SK-N-SH (cell line): ENCODE measurements at regions not wholly inside any gene's neighbourhood (a gene's known extent, or its start where the extent isn't known, plus 50 kb on each side); places are given as distances from the start of the nearest gene placed in this dataset.

ENCODE experiments used
- CTCF ChIA-PET: fragments of 300-600, 350-600 bp; formaldehyde crosslinking; extraction: SDS; loops from one replicate; lab custom pipeline; 2021; lab: Yijun Ruan, JAX
- POLR2A ChIA-PET: fragments of 350-600 bp; sonication (Branson Sonifier 250); formaldehyde crosslinking; extraction: SDS; loops from one replicate; lab custom pipeline; 2020; ENCODE audit warnings: antibody characterized with exemption, inconsistent platforms; lab: Yijun Ruan, JAX
- DNase-seq: peaks from one replicate; pipeline ENCODE4 v3.0.0; 2012
- H2AFZ ChIP-seq: fragments of 200-600 bp; sonication (generic); 2 replicates; pipeline ENCODE4 v1.8.1; 2016; ENCODE audit warnings: antibody characterized with exemption, mild to moderate bottlenecking, low read depth
- H3F3A ChIP-seq: fragments of 200-600 bp; sonication (generic); replicated peaks from 2 replicates; pipeline ENCODE3; 2016; ENCODE audit warnings: antibody characterized with exemption, mild to moderate bottlenecking; ENCODE audit not compliant: insufficient read depth
- H3K27ac ChIP-seq, 2 experiments: fragments of 200-500 bp in 1 of 2; fragments of 200-600 bp in 1 of 2; sonication (Bioruptor generic) in 1 of 2; sonication (generic), shearing (Covaris generic) in 1 of 2; 2 replicates each; pipeline versions ENCODE4 v1.5.1 to v1.6.1; 2014 to 2016; ENCODE audit warnings: low read depth in 2 of 2, inconsistent platforms in 1 of 2, low read length in 1 of 2, mild to moderate bottlenecking in 1 of 2, mixed read lengths in 1 of 2
- H3K27me3 ChIP-seq: fragments of 200-600 bp; sonication (generic), shearing (Covaris generic); 2 replicates; pipeline ENCODE4 v1.6.1; 2016; ENCODE audit warnings: mixed run types; ENCODE audit not compliant: insufficient read depth
- H3K36me3 ChIP-seq, 2 experiments: fragments of 200-500 bp in 1 of 2; fragments of 200-600 bp in 1 of 2; sonication (Bioruptor generic) in 1 of 2; sonication (generic) in 1 of 2; replicated peaks in 1 of 2; 2 replicates each; pipeline versions ENCODE3 to v1.5.1; 2014 to 2016; ENCODE audit warnings: low read length in 1 of 2, mild to moderate bottlenecking in 1 of 2; ENCODE audit not compliant: insufficient read depth in 2 of 2, control insufficient read depth in 1 of 2
- H3K4me1 ChIP-seq, 2 experiments: fragments of 200-500 bp in 1 of 2; fragments of 200-600 bp in 1 of 2; sonication (Bioruptor generic) in 1 of 2; sonication (generic), shearing (Covaris generic) in 1 of 2; 2 replicates each; pipeline versions ENCODE4 v1.5.1 to v1.6.1; 2014 to 2016; ENCODE audit warnings: low read depth in 1 of 2, low read length in 1 of 2, mixed run types in 1 of 2; ENCODE audit not compliant: insufficient read depth in 2 of 2, control insufficient read depth in 1 of 2
- H3K4me2 ChIP-seq: fragments of 200-600 bp; sonication (generic), shearing (Covaris generic); 2 replicates; pipeline ENCODE4 v1.6.1; 2017; ENCODE audit warnings: mixed run types
- H3K4me3 ChIP-seq, 2 experiments: fragments of 200-500 bp in 1 of 2; fragments of 200-600 bp in 1 of 2; sonication (Bioruptor generic) in 1 of 2; sonication (generic), shearing (Covaris generic) in 1 of 2; 2 replicates each; pipeline versions ENCODE4 v1.5.1 to v1.8.1; 2014 to 2016; ENCODE audit warnings: low read depth in 2 of 2, inconsistent platforms in 1 of 2, low read length in 1 of 2, mild to moderate bottlenecking in 1 of 2, mixed read lengths in 1 of 2, moderate library complexity in 1 of 2
- H3K79me2 ChIP-seq: fragments of 200-600 bp; sonication (generic); 2 replicates; pipeline ENCODE4 v1.8.1; 2017; ENCODE audit warnings: mild to moderate bottlenecking; ENCODE audit not compliant: insufficient read depth
- H3K9ac ChIP-seq: fragments of 200-600 bp; sonication (generic); 2 replicates; pipeline ENCODE4 v1.6.1; 2017; ENCODE audit warnings: mixed run types
- H3K9me2 ChIP-seq: fragments of 200-600 bp; sonication (generic); 2 replicates; pipeline ENCODE4 v1.6.1; 2017; ENCODE audit warnings: mixed run types
- H3K9me3 ChIP-seq: fragments of 200-600 bp; sonication (generic); 2 replicates; pipeline ENCODE4 v1.6.1; 2017; ENCODE audit warnings: mixed run types, mild to moderate bottlenecking, moderate library complexity
- H4K20me1 ChIP-seq: fragments of 200-600 bp; sonication (generic); 2 replicates; pipeline ENCODE4 v1.6.1; 2017; ENCODE audit warnings: mild to moderate bottlenecking, mixed run types; ENCODE audit not compliant: insufficient read depth
- CHD2 ChIP-seq: fragments of 150-350 bp; IDR thresholded peaks from 2 replicates; pipeline ENCODE4 v1.6.1; 2018; ENCODE audit warnings: low read length; ENCODE audit not compliant: partially characterized antibody
- CTCF ChIP-seq: fragments of 200-600 bp; sonication (generic); IDR thresholded peaks from 2 replicates; pipeline ENCODE4 v1.6.1; 2017; ENCODE audit warnings: antibody characterized with exemption, mild to moderate bottlenecking, moderate library complexity
- ELF1 ChIP-seq: IDR thresholded peaks from 2 replicates; pipeline ENCODE4 v1.4.0; 2012
- EP300 ChIP-seq, 2 experiments: IDR thresholded peaks; 2 replicates each; pipeline versions ENCODE4 v1.4.0 to v1.6.1; 2012; ENCODE audit warnings: borderline replicate concordance in 1 of 2, low read depth in 1 of 2, low read length in 1 of 2
- EZH2phosphoT487 ChIP-seq: fragments of 200-600 bp; sonication (generic); IDR thresholded peaks from 2 replicates; pipeline ENCODE4 v1.6.1; 2017; ENCODE audit warnings: low read depth, mixed run types, mild to moderate bottlenecking, antibody characterized with exemption, moderate library complexity, borderline replicate concordance
- FOSL2 ChIP-seq: IDR thresholded peaks from 2 replicates; pipeline ENCODE4 v1.4.0; 2012; ENCODE audit warnings: low read depth, mild to moderate bottlenecking, moderate library complexity, borderline replicate concordance
- FOXJ3 ChIP-seq: sonication (generic); formaldehyde crosslinking; IDR thresholded peaks from 2 replicates; pipeline ENCODE4 v1.5.1; 2020; ENCODE audit warnings: mild to moderate bottlenecking, missing genetic modification reagents
- FOXM1 ChIP-seq: IDR thresholded peaks from 2 replicates; pipeline ENCODE4 v1.4.0; 2012; ENCODE audit warnings: low read depth, mild to moderate bottlenecking
- GABPA ChIP-seq: IDR thresholded peaks from 2 replicates; pipeline ENCODE4 v1.4.0; 2012; ENCODE audit warnings: low read depth, mild to moderate bottlenecking
- GATA2 ChIP-seq: sonication (generic); formaldehyde crosslinking; IDR thresholded peaks from 2 replicates; pipeline ENCODE4 v1.5.0; 2020; ENCODE audit warnings: mild to moderate bottlenecking, missing genetic modification reagents
- JUND ChIP-seq: IDR thresholded peaks from 2 replicates; pipeline ENCODE4 v1.4.0; 2012
- MAX ChIP-seq: IDR thresholded peaks from 2 replicates; pipeline ENCODE4 v1.4.0; 2012; ENCODE audit warnings: low read depth
- MEF2A ChIP-seq: IDR thresholded peaks from 2 replicates; pipeline ENCODE4 v1.4.0; 2012; ENCODE audit warnings: low read depth, borderline replicate concordance
- MXI1 ChIP-seq: IDR thresholded peaks from 2 replicates; pipeline ENCODE4 v1.6.1; 2012; ENCODE audit warnings: mild to moderate bottlenecking, low read depth, low read length, improper control_type of control experiment
- NFIC ChIP-seq: IDR thresholded peaks from 2 replicates; pipeline ENCODE4 v1.4.0; 2012; ENCODE audit warnings: borderline replicate concordance
- NRF1 ChIP-seq: IDR thresholded peaks from 2 replicates; pipeline ENCODE4 v1.6.1; 2012; ENCODE audit warnings: low read depth, mild to moderate bottlenecking, low read length
- POLR2AphosphoS5 ChIP-seq: IDR thresholded peaks from 2 replicates; pipeline ENCODE4 v1.6.1; 2012; ENCODE audit warnings: low read depth, low read length
- RAD21 ChIP-seq: IDR thresholded peaks from 2 replicates; pipeline ENCODE4 v1.6.1; 2012; ENCODE audit warnings: mild to moderate bottlenecking, low read length
- RCOR1 ChIP-seq: fragments of 150-350 bp; IDR thresholded peaks from 2 replicates; pipeline ENCODE4 v1.6.1; 2017; ENCODE audit warnings: antibody characterized with exemption, low read length
- REST ChIP-seq: IDR thresholded peaks from 2 replicates; pipeline ENCODE4 v1.6.1; 2012; ENCODE audit warnings: mild to moderate bottlenecking, low read depth, low read length, moderate library complexity
- RFX5 ChIP-seq: IDR thresholded peaks from 2 replicates; pipeline ENCODE4 v1.6.1; 2012; ENCODE audit warnings: mild to moderate bottlenecking, improper control_type of control experiment, low read length
- SIN3A ChIP-seq: IDR thresholded peaks from 2 replicates; pipeline ENCODE4 v1.6.1; 2012; ENCODE audit warnings: low read depth, mild to moderate bottlenecking, low read length, moderate library complexity, borderline replicate concordance
- TAF1 ChIP-seq: IDR thresholded peaks from 2 replicates; pipeline ENCODE4 v1.6.1; 2012; ENCODE audit warnings: low read depth, mild to moderate bottlenecking, low read length, moderate library complexity, borderline replicate concordance
- TCF12 ChIP-seq: IDR thresholded peaks from 2 replicates; pipeline ENCODE4 v1.4.0; 2012
- TEAD4 ChIP-seq: IDR thresholded peaks from 2 replicates; pipeline ENCODE4 v1.4.0; 2012; ENCODE audit warnings: mild to moderate bottlenecking, borderline replicate concordance; ENCODE audit not compliant: insufficient read depth
- USF1 ChIP-seq: IDR thresholded peaks from 2 replicates; pipeline ENCODE4 v1.4.0; 2012; ENCODE audit warnings: low read depth, borderline replicate concordance
- USF2 ChIP-seq: fragments of 150-350 bp; IDR thresholded peaks from 2 replicates; pipeline ENCODE4 v1.6.1; 2017; ENCODE audit warnings: antibody characterized with exemption, low read length, low read depth, borderline replicate concordance
- YY1 ChIP-seq: IDR thresholded peaks from 2 replicates; pipeline ENCODE4 v1.4.0; 2012; ENCODE audit warnings: low read depth, mild to moderate bottlenecking
- WGBS: methylation state at CpG from one replicate; pipeline ENCODE4 v1.1.6; 2017; ENCODE audit warnings: low lambda C conversion rate; 5-methylcytosine and 5-hydroxymethylcytosine counted together

- Histone ChIP-seq H4K20me1 (no peaks in the 10 kb centered on the region), H3K9ac (no peak overlapping the region), H3K79me2 (no peaks in the 10 kb centered on the region), H3K9me2 (no peaks in the 10 kb centered on the region), H3K4me1 (peaks cover 0 to 2% of the 10 kb centered on the region in 2 experiments; a peak in 2 of 4 replicates), H3K9me3 (no peaks in the 10 kb centered on the region), H3K4me2 (no peak overlapping the region), H3K27me3 (no peaks in the 10 kb centered on the region), H3K27ac (peak overlapping the region; percentile 59 to 77; a peak in 3 of 4 replicates), H3F3A (no peaks in the 10 kb centered on the region), H3K4me3 (no peak overlapping the region), H3K36me3 (no peaks in the 10 kb centered on the region), H2AFZ (no peak overlapping the region)
- no peak for DNase-seq
- 72% methylated on average over 4 of the region's 4 CpGs for WGBS
- CTCF ChIA-PET: interaction anchor here (1.0 to 3.2 kb wide), 2 partner anchors 13 to 18 kb away, joined by 3 to 11 read pairs; no protein-coding TSS in a partner anchor
- POLR2A ChIA-PET: no interaction called here
- TF ChIP-seq MEF2A (peak; percentile 52; the same call in 1 of the 2 replicates), FOSL2 (peak; percentile 19; the same call in 1 of the 2 replicates), REST (no peak), RCOR1 (no peak), CTCF (no peak), JUND (peak; percentile 63), RAD21 (no peak), TEAD4 (peak; percentile 56; the same call in 1 of the 2 replicates), MAX (no peak), GABPA (no peak), EP300 (IDR thresholded peaks at IDR 0.05; ENCODE audit: borderline replicate concordance in 1 of 2, low read depth in 1 of 2, low read length in 1 of 2) (peak in 1 of 2 experiments; percentile 76; a peak in 2 of 4 replicates), NFIC (peak; percentile 93), POLR2AphosphoS5 (peak; percentile 59; the same call in 1 of the 2 replicates), TAF1 (no peak), SIN3A (0 out of 2 replicates have a peak, but pooled peaks have one; percentile 10), CHD2 (no peak), USF2 (no peak), FOXM1 (0 out of 2 replicates have a peak, but pooled peaks have one; percentile 28), YY1 (no peak), ELF1 (no peak), FOXJ3 (CRISPR knock-in tag) (no peak), EZH2phosphoT487 (no peak), MXI1 (no peak), NRF1 (no peak), RFX5 (no peak), USF1 (no peak), TCF12 (peak; percentile 75), GATA2 (no peak)
These were observed 179.6 kb upstream of the MIR17HG start for GRCh38 chr13:91167706-91168385.
